ENCODE measurements at regions not wholly inside any gene's neighbourhood (a gene's known extent, or its start where the extent isn't known, plus 50 kb on each side); places are given as distances from the start of the nearest gene placed in this dataset.

- peaks cover 20% of the 10 kb centered on the region for H3K9me3 ChIP-seq (ENCODE audit: insufficient read depth, low read length, severe bottlenecking)
- no peaks in the 10 kb centered on the region; the same call in 1 of the 2 replicates for H3K36me3 ChIP-seq (ENCODE audit: insufficient read depth, low read length)
- H3K4me1 ChIP-seq (ENCODE audit: insufficient read depth, low read length), result no peaks in the 10 kb centered on the region
- no peaks in the 10 kb centered on the region for H4K20me1 ChIP-seq (ENCODE audit: insufficient read depth, low read length)
- H3K27ac ChIP-seq (ENCODE audit: low read length), result no peak overlapping the region
- no peak for DNase-seq
- H3K4me2 ChIP-seq (ENCODE audit: insufficient read depth, low read length), result no peak overlapping the region
- no peaks in the 10 kb centered on the region for H3K27me3 ChIP-seq (ENCODE audit: insufficient read depth, low read length, poor library complexity)
- ATAC-seq (ENCODE audit: insufficient read depth, low read depth), result no peak
- H3K79me2 ChIP-seq (ENCODE audit: insufficient read depth, low read length), result no peaks in the 10 kb centered on the region
- TF ChIP-seq, protein P1, sequence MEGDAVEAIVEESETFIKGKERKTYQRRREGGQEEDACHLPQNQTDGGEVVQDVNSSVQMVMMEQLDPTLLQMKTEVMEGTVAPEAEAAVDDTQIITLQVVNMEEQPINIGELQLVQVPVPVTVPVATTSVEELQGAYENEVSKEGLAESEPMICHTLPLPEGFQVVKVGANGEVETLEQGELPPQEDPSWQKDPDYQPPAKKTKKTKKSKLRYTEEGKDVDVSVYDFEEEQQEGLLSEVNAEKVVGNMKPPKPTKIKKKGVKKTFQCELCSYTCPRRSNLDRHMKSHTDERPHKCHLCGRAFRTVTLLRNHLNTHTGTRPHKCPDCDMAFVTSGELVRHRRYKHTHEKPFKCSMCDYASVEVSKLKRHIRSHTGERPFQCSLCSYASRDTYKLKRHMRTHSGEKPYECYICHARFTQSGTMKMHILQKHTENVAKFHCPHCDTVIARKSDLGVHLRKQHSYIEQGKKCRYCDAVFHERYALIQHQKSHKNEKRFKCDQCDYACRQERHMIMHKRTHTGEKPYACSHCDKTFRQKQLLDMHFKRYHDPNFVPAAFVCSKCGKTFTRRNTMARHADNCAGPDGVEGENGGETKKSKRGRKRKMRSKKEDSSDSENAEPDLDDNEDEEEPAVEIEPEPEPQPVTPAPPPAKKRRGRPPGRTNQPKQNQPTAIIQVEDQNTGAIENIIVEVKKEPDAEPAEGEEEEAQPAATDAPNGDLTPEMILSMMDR (IDR thresholded peaks at IDR 0.05; ENCODE audit: borderline replicate concordance, extremely low read depth, low read length, poor library complexity, severe bottlenecking), result no peak
- H2AFZ ChIP-seq (ENCODE audit: low read depth, low read length), result no peak overlapping the region
- no peak overlapping the region for H3K4me3 ChIP-seq (ENCODE audit: low read depth in 1 of 2, low read length in 2 of 2)
- H3K9ac ChIP-seq (ENCODE audit: low read depth, low read length), result no peak overlapping the region
Measured at GRCh38 chr2:85957256-85957655, 68.5 kb upstream of the ST3GAL5 start.

- DNase-seq (no peak), ATAC-seq (ENCODE audit: insufficient read depth, low read depth) (no peak)
- Histone ChIP-seq H3K79me2 (ENCODE audit: insufficient read depth, low read length) (no peaks in the 10 kb centered on the region), H3K27me3 (ENCODE audit: insufficient read depth, low read length, poor library complexity) (no peaks in the 10 kb centered on the region), H3K4me3 (ENCODE audit: low read depth in 1 of 2, low read length in 2 of 2) (no peak overlapping the region), H3K9ac (ENCODE audit: low read depth, low read length) (no peak overlapping the region), H3K36me3 (ENCODE audit: insufficient read depth, low read length) (no peaks in the 10 kb centered on the region; the same call in 1 of the 2 replicates), H4K20me1 (ENCODE audit: insufficient read depth, low read length) (no peaks in the 10 kb centered on the region), H3K4me2 (ENCODE audit: insufficient read depth, low read length) (no peak overlapping the region), H3K9me3 (ENCODE audit: insufficient read depth, low read length, severe bottlenecking) (peaks cover 14% of the 10 kb centered on the region), H3K27ac (ENCODE audit: low read length) (no peak overlapping the region), H2AFZ (ENCODE audit: low read depth, low read length) (no peak overlapping the region), H3K4me1 (ENCODE audit: insufficient read depth, low read length) (no peaks in the 10 kb centered on the region)
- TF ChIP-seq EZH2 (IDR thresholded peaks at IDR 0.05; ENCODE audit: borderline replicate concordance, low read depth, low read length, severe bottlenecking), result no peak
- TF ChIP-seq, protein P1 (IDR thresholded peaks at IDR 0.05; ENCODE audit: borderline replicate concordance, extremely low read depth, low read length, poor library complexity, severe bottlenecking), result no peak
Measured at GRCh38 chr2:85956646-85957039, 67.9 kb upstream of the ST3GAL5 start.

DNA sequence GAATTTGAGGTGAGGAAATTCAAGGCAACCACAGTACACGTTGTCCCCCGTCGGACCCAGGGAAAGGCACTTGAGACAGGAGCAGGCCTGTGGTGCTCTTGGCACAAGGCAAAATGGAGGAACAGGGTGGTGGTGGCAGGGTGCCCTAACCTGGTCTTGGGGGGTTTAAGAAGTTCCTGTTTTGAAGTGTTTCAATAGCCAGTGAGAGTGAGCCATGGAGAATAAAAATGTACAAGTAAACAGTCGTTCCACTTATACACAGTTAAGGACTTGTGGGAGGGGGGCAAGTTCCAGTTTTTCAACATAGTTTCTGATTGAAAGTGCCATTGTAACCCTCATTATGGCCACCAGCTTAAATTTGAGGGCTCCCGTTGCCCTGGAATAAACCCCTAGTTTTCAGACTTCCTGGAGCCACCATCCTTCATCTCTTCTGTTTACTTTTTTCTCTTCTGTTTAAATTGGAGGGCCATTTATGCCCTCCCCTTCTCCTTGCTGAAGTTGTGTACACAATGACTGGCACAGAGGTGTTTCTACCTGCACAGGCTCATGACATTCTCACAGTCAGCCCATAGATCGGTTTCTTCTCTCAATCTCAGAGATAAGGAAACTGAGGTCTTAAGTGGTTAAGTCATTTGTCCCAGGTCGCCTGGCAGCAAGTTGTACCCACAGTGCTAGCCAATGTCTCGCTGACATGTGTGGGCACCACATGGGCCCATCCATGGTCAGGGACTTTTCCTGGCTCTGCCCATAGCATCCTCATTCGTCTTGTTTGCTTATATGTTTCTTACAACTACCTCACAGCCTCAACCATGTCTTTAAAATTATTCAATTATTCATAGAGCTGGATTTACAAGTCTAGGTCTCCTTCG lies 66.0 kb upstream of the ST3GAL5 start:
- no peak overlapping the region for H3K4me2 ChIP-seq (ENCODE audit: insufficient read depth, low read length)

More for the DNA sequence above, 66.0 kb upstream of the ST3GAL5 start:
- Histone ChIP-seq H3K4me1 (ENCODE audit: insufficient read depth, low read length) (no peaks in the 10 kb centered on the region), H3K9ac (ENCODE audit: low read depth, low read length) (no peak overlapping the region), H3K27ac (ENCODE audit: low read length) (no peak overlapping the region), H3K27me3 (ENCODE audit: insufficient read depth, low read length, poor library complexity) (no peaks in the 10 kb centered on the region), H4K20me1 (ENCODE audit: insufficient read depth, low read length) (no peaks in the 10 kb centered on the region), H2AFZ (ENCODE audit: low read depth, low read length) (peak overlapping the region; percentile 47; the same call in 1 of the 2 replicates), H3K9me3 (ENCODE audit: insufficient read depth, low read length, severe bottlenecking) (no peaks in the 10 kb centered on the region), H3K4me3 (ENCODE audit: low read depth in 1 of 2, low read length in 2 of 2) (no peak overlapping the region), H3K79me2 (ENCODE audit: insufficient read depth, low read length) (no peaks in the 10 kb centered on the region), H3K36me3 (ENCODE audit: insufficient read depth, low read length) (no peaks in the 10 kb centered on the region)
- no peak for TF ChIP-seq EZH2 (IDR thresholded peaks at IDR 0.05; ENCODE audit: borderline replicate concordance, low read depth, low read length, severe bottlenecking)
- TF ChIP-seq, protein P1 (IDR thresholded peaks at IDR 0.05; ENCODE audit: borderline replicate concordance, extremely low read depth, low read length, poor library complexity, severe bottlenecking), result no peak
- ATAC-seq (ENCODE audit: insufficient read depth, low read depth), result no peak
- DNase-seq, result no peak

Measured in DND-41 (cell line).